ENCODE measurements at regions not wholly inside any gene's neighbourhood (a gene's known extent, or its start where the extent isn't known, plus 50 kb on each side); places are given as distances from the start of the nearest gene placed in this dataset.
"Not testable (repeated sequence)": the region's sequence is repeated elsewhere in the genome, so short reads cannot be mapped to it uniquely, and the experiment has no call there.

- H3K4me3 ChIP-seq (ENCODE audit: low read depth, low read length) = no peak overlapping the region
- DNase-seq (ENCODE audit: low read depth) = no peak
- TF ChIP-seq, protein P1, sequence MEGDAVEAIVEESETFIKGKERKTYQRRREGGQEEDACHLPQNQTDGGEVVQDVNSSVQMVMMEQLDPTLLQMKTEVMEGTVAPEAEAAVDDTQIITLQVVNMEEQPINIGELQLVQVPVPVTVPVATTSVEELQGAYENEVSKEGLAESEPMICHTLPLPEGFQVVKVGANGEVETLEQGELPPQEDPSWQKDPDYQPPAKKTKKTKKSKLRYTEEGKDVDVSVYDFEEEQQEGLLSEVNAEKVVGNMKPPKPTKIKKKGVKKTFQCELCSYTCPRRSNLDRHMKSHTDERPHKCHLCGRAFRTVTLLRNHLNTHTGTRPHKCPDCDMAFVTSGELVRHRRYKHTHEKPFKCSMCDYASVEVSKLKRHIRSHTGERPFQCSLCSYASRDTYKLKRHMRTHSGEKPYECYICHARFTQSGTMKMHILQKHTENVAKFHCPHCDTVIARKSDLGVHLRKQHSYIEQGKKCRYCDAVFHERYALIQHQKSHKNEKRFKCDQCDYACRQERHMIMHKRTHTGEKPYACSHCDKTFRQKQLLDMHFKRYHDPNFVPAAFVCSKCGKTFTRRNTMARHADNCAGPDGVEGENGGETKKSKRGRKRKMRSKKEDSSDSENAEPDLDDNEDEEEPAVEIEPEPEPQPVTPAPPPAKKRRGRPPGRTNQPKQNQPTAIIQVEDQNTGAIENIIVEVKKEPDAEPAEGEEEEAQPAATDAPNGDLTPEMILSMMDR (IDR thresholded peaks at IDR 0.05; ENCODE audit: low read depth, low read length, missing control alignments) = no peak
Measured at GRCh38 chr3:31105438-31106077, 211.1 kb upstream of the GADL1 start.

DNA sequence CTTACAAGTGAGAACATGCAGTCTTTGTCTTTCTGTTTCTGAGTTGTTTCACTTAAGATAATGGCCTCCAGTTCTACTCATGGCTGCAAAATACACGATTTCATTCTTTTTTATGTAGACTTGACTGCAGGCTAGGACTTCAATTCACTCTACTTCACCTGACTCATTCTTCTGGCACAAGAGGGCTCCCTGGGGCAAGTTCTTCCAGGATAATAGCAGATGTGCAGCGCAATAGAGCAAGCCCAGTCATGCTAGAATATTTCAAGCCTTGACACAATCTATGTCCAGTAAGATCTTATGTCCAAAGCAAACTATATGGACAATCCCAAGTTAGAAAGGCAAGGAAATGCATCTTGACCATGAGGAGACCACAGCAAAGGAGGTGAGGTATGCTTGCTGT lies 211.7 kb upstream of the GADL1 start:
- no peak for DNase-seq (ENCODE audit: low read depth)
- TF ChIP-seq, protein P1 (IDR thresholded peaks at IDR 0.05; ENCODE audit: low read depth, low read length, missing control alignments) = no peak
- H3K4me3 ChIP-seq (ENCODE audit: low read depth, low read length) = no peak overlapping the region

DNA sequence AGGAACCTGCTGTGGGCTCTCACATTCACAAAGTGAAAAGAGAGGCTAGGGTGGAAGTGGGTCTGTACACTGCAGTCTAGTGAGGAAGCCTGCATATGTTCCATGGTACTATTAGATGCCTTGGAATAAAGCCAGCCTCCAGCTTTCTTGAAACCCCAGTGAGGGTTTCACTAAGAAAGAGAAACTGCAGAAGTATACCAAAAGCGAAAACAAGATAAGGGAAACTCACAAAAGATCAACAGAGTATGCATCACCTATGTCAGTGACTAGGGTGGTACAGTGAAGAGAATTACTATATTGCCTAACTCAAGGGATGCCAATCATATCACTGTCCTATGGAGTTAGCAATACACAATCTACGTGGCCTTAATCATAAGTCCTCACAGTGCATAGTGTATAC lies 212.5 kb upstream of the GADL1 start:
- TF ChIP-seq, protein P1 (IDR thresholded peaks at IDR 0.05; ENCODE audit: low read depth, low read length, missing control alignments) = no peak
- H3K4me3 ChIP-seq (ENCODE audit: low read depth, low read length) = no peak overlapping the region
- DNase-seq (ENCODE audit: low read depth) = no peak

DNA sequence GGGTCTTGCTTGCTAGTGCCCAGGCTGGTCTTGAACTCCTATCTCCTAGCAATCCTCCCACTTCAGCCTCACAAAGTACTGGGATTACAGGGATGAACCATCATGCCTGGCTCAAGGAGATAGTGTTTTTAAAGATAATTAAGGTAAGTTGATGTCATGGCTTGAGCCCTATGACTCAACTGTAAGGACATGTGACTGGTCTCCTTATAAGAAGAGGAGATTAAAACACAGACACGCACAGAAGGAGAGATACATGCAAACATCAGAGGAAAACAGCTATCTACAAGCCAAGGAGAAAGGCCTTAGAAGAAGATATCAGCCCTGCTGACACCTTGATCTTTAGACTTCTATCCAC lies 220.4 kb upstream of the GADL1 start:
- no peak for DNase-seq (ENCODE audit: low read depth)
- no peak overlapping the region for H3K4me3 ChIP-seq (ENCODE audit: low read depth, low read length)
- TF ChIP-seq, protein P1 (IDR thresholded peaks at IDR 0.05; ENCODE audit: low read depth, low read length, missing control alignments) = no peak

GRCh38 chr3:31115531-31115930 lies 221.1 kb upstream of the GADL1 start:
- not testable (repeated sequence) for DNase-seq (ENCODE audit: low read depth)

GRCh38 chr3:31116651-31117050 lies 222.2 kb upstream of the GADL1 start:
- H3K4me3 ChIP-seq (ENCODE audit: low read depth, low read length) = no peak overlapping the region
- TF ChIP-seq, protein P1 (IDR thresholded peaks at IDR 0.05; ENCODE audit: low read depth, low read length, missing control alignments) = no peak

More at GRCh38 chr3:31115531-31115930, 221.1 kb upstream of the GADL1 start:
- not testable (repeated sequence) for H3K4me3 ChIP-seq (ENCODE audit: low read depth, low read length)

GRCh38 chr3:31117854-31118253 lies 223.4 kb upstream of the GADL1 start:
- TF ChIP-seq, protein P1 (IDR thresholded peaks at IDR 0.05; ENCODE audit: low read depth, low read length, missing control alignments) = no peak
- H3K4me3 ChIP-seq (ENCODE audit: low read depth, low read length) = no peak overlapping the region

More at GRCh38 chr3:31116651-31117050, 222.2 kb upstream of the GADL1 start:
- no peak for DNase-seq (ENCODE audit: low read depth)

More at GRCh38 chr3:31117854-31118253, 223.4 kb upstream of the GADL1 start:
- DNase-seq (ENCODE audit: low read depth) = no peak

Data from GM12864 (cell line).